ENCODE measurements at regions not wholly inside any gene's neighbourhood (a gene's known extent, or its start where the extent isn't known, plus 50 kb on each side); places are given as distances from the start of the nearest gene placed in this dataset.

- TF ChIP-seq ARNT (IDR thresholded peaks at IDR 0.05): no peak
- TF ChIP-seq SUZ12 (IDR thresholded peaks at IDR 0.05): no peak
- TF ChIP-seq SP1 (IDR thresholded peaks at IDR 0.05): no peak
- no peak for TF ChIP-seq TARDBP (IDR thresholded peaks at IDR 0.05)
Measured at GRCh38 chrX:49748211-49748956, 52.6 kb upstream of the PAGE1 start.
